ENCODE measurements at regions not wholly inside any gene's neighbourhood (a gene's known extent, or its start where the extent isn't known, plus 50 kb on each side); places are given as distances from the start of the nearest gene placed in this dataset.
"Not testable (repeated sequence)": the region's sequence is repeated elsewhere in the genome, so short reads cannot be mapped to it uniquely, and the experiment has no call there.

DNA sequence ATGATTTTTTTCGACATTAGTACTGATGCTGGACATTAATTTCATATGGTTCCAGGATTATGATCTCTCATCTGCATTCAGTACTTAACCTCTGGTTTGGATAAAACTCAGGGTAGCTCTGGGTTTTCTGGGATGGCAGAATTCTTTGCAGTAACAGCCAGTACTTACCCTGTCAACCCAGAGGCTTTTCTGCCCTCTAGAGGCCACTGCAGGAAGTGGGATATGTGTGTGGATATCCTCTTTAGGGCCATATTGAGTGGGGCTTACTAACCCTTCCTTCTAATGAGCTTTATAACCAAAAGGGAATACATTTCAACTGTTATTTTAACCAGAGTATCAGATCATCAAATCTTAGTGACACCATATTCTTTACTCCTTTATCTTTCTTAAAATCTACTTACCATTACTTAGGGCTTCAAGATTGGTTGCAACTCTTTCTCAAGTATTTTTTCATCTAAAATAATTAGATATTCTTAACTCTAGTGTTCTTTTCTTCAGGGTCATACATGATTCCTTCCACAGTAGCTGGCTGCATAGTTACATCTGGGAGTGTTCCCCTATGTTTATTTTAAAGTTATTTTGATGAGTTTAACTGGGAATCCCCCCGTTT is 488.0 kb upstream of the STXBP6 start:
- peak; percentile 22 for DNase-seq

DNA sequence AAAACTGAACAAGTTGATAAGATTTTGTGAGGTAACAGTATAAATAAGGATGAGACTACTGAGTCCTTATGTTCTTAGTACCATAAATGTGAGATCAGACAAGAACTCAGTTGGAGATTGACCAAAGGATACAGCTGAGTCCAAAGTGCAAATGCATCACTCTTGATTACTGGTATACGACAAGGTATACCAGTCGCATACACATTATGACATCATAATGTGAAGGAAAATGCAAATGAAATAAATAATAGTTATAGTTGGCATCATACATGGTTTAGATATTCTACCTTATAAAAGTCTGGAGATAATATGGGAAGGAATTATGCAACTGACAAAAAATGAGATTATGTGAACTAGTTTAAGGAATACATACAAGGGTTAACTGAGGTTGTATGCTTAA is 476.3 kb upstream of the STXBP6 start:
- no peak for DNase-seq

DNA sequence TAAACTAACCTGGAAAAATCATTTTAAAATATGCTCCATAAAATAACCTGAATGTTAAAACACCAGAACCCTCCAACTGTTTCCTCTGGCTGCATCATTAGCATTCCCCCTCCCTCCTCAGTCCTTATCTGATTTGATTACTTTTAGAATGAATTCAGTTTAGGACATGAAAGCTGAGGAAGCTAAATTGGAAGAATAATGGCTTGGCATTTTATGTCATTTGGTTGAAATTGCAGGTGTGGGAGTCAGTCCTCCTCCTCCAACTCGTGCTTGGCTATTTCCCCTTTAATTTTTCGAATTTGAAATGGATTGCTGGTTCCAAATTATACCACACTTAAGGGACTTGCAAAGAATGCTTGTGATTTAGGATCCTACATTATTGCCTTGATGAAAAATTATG is 473.0 kb upstream of the STXBP6 start:
- no peak for DNase-seq

DNA sequence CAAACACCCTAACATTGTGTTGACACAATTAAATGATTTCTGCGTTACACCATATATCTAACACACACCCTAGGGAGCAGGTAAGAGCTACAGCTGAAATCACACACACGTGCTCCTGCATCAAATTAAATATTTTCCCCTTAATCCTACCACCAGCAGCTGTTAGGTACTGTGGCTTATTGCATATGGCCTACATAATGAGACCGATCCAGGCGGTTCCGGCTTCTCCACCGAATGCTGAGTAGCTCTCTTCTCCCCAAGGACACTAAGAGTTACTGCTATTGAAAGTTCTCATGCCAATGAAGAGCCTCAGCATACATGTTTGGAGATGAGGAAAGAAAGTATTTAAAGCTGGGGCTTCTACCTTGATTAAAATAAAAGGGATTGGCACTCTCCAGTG is 472.2 kb upstream of the STXBP6 start:
- peak; percentile 93 for DNase-seq

DNA sequence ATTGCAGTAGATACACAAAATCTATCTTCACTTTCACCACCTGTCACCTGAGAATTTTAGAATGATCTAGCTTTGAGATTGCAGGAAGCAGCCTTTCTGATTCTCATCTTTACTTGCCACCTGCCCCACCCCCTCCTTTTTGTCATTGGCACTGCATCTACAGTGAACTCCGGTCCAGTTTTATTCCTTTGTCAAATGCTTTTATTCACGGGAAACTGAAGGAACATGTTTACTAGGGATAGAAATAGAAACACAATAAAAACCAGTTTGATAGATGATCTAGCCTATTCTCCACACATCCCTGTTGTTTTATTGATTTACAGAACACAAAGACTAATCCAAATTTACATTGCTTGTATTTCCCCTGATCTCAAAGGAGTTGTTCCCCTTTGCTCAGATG is 471.7 kb upstream of the STXBP6 start:
- no peak for DNase-seq

DNA sequence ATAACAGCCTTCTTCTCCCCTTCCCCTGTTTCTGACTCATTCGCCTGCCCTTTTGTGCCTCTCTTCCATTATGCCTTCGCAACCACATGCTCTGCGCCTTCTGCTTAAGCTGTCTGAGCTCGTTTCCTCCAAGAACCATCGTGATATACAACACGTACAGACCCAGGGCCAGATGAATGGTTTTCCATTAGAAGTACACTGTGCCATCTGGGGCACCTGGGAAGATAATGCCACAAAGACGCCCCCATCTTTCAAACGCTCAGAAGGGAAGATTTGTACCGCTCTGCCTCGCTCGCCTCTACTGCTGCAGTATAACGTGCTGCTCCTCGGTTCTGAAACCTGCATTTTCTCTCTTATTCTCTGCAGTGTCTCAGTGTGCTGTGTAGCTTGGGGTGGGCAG is 470.9 kb upstream of the STXBP6 start:
- peak; percentile 50 for DNase-seq

DNA sequence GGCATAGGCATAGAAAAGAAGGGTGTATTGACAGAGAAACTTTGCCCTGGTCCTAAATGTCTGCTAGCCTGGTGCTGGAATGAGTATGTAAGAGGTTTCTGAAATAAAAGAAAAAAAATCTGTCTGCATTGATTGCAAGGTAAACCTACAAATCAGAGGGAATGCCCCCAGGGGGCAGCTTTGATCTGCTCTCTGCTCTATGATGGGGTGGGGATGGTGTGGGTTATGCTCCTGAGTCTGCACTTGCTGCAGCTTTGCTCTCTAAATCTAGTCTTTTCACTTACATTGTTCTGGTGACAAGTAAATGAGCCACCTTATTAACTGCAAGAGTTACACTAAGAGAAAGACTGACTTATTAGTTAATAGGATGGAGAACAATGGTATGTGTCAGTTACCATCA is 468.4 kb upstream of the STXBP6 start:
- no peak for DNase-seq

DNA sequence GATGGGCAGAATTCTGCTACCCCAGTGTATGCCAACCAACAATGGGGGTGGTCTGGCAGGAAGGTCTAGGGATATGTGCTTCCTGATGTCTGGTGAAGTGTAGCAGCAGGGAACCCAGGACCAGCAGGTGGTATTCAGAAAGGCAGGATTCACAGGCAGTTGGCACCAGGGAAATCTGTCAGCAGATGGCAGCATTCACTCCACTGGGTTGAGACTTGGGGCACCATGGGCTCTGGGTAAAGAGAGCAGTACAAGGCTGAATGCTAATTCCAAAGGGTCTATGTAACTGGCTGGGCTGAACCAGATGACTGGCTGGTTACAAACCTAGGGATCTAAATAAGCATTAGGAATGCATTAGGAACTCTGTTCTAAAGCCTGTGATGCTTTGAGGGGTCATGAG is 466.9 kb upstream of the STXBP6 start:
- DNase-seq: peak; percentile 70

DNA sequence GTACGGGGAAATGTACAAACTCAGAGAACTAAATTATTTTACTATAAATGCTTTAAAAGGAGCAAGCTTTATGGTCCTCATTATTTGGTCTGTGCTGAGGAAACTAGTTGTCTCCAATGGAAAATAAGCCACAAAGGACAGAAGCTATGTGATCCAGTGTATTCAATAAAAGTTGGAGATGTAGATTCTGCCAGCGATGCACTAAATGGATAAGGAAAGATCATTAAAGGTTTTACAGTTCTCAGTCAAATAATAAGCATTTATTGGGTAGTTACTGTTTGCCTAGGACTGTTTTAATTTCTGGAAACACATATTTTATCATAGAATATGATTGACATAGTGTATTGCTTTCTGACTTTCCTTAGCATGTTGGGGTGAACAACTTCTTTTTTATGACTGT is 458.9 kb upstream of the STXBP6 start:
- no peak for DNase-seq

DNA sequence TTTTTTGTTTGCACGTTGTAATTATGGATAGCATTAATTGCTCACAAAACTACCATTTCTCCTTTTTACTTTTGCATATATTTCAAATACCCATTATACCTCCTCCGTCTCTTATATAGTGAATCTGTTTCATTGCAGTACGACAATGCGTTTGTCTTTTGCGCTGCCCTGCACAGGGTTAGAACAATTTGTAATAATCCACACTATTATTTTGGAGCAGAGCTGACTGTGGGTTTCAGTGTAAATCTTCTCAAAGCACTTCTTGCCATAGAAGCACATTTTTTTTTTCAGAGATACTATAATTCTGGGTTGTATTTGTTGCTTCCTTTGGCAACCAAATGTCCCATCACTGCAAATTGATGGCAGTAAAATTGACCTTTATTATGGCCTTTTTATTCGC is 451.8 kb upstream of the STXBP6 start:
- no peak for DNase-seq

DNA sequence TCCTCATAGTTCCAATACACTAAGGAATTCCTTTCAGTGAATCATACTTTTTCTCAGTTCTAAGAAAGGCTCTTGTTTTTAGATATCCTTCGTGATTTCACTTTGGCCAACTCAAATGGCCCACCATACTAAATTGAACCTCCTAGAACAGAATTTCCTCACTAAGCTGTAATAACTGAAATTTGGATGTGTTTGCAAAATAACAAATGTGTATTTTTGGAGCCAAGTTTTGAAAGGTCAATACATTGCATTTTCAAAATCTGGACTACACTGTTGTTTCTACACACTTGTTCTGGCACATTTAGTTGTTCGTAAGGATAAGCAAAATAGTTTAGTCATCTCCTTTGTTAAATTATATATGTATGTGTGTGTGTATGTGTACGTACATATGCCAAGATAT is 439.0 kb upstream of the STXBP6 start:
- DNase-seq: no peak

DNA sequence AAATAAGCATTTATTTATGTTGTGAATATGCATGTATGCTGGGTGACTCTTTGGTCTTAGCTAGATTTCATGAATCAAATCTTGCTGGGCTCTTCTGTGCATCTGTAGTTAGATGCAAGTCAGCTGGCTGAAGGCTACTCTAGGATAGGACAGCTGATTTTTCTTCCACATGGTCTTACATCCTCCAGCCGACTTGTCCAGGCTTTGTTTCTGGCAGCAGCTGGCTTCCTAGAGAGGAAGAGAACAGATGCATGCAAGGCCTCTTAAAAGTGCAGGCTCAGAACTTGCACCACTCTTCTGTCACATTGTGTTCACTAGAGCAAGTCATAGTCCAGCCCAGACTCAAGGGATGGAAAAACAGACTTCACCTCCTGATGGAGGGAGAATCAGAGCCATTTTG is 435.4 kb upstream of the STXBP6 start:
- DNase-seq: peak; percentile 82

DNA sequence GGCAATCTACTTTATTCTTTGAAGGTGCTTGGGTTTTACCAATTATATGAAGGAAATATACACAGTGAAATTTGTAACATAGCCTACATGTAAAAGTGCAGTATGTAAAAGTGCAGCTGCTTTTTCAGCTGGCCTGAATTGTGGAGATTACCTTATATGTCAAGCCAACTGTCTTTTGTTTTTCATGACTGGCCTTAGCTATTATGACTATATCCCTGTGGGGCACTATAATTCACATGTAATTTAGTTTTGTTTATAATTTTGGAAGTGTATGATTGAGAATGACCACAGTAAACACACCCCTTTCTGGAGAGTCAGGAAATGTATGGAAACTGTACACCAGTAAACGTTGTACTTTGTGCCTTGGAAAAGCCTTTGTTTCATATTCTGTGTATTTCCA is 435.0 kb upstream of the STXBP6 start:
- DNase-seq: no peak

DNA sequence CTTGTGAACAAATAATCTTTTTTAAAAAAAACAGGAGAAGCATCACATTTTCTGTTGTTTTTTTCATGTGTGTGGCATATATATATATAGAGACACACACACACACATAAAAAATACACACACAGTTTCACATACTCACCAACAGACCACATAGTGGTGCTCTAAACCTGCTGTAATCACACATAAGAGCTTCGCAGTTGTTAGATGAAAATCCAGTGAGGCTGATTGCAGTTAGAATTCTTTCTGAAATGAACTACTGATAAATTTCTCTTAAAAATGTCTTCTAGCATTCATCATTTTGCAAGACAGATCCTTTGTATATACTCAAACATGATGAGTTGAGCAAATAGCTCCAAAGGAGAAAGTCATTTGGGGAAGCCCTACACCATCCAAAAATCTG is 434.3 kb upstream of the STXBP6 start:
- no peak for DNase-seq

DNA sequence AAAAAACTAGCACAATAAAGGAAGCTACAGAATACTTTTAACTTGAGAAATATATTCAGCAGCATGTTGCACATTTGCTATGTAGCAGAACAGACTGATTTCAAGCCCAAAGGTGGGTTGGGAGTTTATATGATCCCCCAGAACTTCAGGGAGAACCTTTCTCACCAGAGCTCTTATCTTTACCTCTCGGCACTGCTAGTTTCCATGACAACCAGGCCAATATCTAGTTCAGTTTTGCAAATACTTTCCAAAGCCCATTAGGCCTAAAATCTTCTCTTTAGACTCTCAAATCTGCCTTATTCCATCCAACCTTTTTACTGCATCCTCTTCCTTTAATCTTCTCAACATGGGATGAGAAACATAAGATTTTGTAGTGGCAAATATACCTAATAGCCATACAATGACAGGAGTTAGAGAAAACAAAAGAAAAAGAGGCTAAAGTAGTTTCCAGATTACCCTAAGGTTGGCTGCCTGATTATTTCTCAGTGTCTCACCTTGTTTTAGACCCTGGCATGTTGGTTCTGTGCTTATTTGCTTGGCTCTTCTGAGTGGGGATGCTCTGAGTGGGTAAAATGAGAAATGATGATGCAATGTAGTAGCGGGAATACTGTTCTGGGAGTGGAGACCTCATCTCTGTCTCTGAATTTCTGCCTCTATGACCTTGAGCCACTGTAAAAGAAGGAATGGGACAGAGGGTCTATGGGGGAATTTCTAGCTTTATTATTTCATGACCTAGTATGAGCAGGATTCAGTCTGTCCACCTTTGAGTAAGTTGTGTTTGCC is 427.6 kb upstream of the STXBP6 start:
- DNase-seq: no peak

DNA sequence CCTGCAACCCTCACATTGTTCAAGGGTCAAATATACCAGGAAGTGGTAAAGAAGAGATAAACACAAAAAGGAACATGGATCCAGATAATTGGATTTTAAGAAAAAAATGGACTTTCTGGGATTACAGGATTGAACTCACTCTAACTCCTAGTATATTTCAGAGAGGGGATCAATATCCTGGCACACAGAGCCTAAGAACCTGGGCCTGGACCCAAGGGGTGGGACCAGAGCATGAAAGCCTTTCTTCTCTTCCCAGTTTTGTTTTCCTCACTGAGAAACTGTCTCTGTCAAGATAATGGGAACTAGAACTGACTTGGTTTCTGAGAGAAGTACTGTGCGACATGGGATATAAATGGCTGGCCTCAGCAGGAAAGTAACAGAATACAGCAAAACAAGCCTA is 422.8 kb upstream of the STXBP6 start:
- no peak for DNase-seq

DNA sequence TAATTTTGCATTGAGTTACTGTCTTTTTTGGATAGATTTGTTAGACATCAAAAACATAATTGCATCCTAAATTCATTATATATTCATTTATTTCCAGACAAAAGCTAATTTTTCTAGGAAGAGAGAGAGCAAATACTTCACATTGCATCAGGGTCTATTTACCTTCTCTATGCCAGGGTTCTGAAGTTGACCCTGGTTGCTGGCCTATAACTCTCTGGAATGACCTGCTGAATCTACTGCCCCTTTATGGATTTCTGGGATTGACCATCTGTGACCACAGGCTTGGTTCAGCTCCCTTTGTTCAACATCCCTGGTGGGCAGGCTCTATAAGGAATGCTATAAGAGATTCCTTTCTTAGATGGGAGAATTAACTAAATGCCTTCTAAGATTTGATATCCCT is 414.8 kb upstream of the STXBP6 start:
- no peak for DNase-seq

DNA sequence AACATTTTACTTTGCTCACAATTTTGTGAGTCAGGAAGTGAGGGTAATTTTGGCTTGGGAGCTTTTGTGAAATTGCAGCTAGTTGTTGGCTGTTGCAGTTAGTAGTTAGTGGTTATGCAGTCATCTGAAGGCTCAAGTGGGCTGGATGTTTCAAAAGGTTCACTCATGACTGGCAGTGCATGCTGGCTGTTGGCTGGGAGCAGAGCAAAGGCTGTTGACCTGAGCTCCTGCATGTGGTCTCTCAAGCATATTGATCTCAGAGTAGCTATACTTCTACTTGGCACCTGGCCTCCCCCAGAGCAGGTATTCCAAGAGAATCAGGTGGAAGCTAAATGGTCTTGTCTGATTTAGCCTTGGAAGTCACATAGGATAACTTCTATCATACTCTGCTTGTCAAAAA is 414.1 kb upstream of the STXBP6 start:
- no peak for DNase-seq

DNA sequence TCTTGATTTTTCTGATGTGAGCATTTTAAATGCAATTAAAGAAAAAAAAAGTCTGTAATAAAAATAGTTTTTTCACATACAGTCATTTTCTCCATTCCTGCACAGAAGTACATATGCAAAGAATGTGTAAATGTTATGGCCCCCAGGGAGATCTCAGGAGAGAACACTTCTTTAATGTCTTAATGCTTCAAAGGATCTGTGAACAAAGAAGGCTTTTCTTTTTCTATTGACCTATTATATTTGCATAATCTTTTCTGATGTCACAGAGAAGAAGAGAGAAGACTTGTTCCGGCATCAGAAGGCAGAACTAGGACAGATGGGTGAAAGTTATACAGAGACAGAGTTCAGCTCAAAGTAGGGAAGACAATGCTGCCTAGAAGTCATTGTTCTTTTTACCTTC is 413.5 kb upstream of the STXBP6 start:
- DNase-seq: no peak

DNA sequence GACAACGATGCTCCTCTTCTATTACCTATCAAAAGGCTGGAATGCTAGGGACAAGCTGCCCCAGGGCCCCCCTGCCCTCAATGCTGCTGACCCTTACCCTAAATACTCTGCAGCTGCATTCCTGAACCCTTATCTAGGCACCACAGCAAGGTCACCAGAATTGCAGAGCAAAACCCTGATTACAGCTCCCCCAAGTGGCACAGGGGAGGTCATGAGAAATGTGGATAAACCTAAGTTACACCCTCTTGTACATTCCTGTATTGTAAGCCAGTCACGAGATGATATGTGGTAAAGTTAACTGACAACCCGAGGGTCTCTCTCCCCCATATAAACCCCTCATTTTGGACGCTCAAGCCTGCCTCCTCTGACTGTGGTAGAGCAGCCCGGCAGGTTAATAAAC is 411.8 kb upstream of the STXBP6 start:
- DNase-seq: no peak

DNA sequence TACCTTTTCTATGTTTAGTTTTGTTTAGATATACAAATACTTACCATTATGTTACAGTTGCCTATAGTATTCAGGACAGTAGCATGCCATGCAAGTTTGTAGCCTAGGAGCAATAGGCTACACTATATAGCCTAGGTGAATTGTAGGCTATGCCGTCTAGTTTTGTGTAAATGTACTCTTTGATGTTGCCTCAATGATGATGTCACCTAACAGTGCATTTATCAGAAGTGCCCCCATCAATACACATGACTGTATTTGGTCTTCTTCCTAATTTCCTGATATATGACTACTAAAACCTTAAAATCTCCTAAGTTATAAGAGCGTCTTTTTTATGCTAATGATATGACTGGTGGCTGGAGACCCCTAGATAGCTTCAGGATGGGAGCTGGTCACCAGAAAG is 394.4 kb upstream of the STXBP6 start:
- DNase-seq: no peak

DNA sequence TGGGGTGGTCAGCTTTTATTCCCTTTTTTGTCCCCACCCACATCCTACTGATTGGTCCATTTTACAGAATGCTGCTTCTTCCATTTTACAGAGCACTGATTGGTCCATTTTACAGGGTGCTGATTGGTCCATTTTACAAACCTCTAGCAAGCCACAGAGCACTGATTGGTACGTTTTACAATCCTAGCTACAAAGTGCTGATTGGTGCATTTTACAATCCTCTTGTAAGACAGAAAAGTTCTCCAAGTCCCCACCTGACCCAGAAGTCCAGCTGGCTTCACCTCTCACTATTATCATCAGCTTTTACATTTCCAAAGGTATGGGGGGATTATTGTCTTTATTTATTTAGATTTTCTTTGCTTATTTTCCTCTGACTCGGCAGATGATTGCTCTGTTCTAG is 390.4 kb upstream of the STXBP6 start:
- not testable (repeated sequence) for DNase-seq

DNA sequence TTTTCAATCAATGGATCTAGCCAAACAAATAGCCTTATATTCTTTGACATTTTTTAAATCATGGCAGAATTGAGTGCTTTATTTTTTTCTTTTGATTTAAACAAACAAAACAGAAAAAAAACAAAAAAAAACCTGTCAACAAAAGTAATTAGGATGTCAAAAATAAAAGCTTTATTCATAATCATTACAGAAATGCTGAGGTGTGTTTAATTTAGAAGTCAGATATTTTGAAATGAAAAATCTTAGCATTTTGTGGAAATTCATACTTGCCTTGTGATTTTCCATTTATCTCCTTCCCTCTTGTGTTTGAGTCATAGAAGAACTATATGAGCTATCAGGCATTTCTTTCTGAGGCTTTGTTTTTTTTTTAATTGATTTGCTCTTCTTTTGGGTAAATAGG is 387.0 kb upstream of the STXBP6 start:
- DNase-seq: no peak

DNA sequence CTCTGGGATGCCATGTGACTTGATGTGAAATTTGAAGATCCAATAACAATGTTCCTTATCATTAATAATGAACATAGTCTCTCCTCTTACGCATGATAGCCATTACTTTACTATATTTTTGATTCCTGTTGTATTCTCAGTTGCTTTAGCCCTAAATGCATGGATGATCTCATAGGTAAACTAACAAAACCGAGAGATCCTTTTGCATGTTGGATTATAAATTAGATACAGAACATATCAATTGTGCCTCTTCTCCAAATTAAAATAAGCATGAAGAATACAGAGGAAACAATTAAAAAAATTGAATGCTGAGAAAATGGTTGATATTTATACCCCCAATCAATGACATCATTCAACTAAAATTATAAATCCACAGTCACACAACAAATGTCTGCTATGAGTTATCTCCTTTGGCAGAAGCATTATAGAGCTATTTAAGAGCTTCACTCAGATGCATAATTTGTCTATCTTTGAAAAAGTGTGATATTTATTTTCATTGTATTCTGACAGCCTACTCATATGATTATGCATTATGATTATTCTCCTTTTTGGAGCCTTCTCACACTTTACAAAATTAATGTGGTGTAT is 386.4 kb upstream of the STXBP6 start:
- DNase-seq: no peak
